IMR-90 (cell line): ENCODE measurements at regions not wholly inside any gene's neighbourhood (a gene's known extent, or its start where the extent isn't known, plus 50 kb on each side); places are given as distances from the start of the nearest gene placed in this dataset.

Experiments
- BHLHE40 ChIP-seq: fragments of 150-350 bp; IDR thresholded peaks from 2 replicates; pipeline ENCODE4 v1.6.1; 2016; ENCODE audit warnings: mild to moderate bottlenecking, low read depth, low read length
- CEBPB ChIP-seq: IDR thresholded peaks from 2 replicates; pipeline ENCODE4 v1.6.1; 2012; ENCODE audit warnings: low read depth, low read length, improper control_type of control experiment
- MAFK ChIP-seq: IDR thresholded peaks from 2 replicates; pipeline ENCODE4 v1.6.1; 2012; ENCODE audit warnings: low read depth, low read length, improper control_type of control experiment
- MXI1 ChIP-seq: IDR thresholded peaks from 2 replicates; pipeline ENCODE4 v1.6.1; 2012; ENCODE audit warnings: low read depth, mild to moderate bottlenecking, low read length, moderate library complexity, borderline replicate concordance
- POLR2A ChIP-seq: IDR thresholded peaks from 2 replicates; pipeline ENCODE4 v1.6.1; 2012; ENCODE audit warnings: mild to moderate bottlenecking, low read depth, low read length
- RAD21 ChIP-seq: IDR thresholded peaks from 2 replicates; pipeline ENCODE4 v1.6.1; 2012; ENCODE audit warnings: low read length, improper control_type of control experiment
- RFX5 ChIP-seq: IDR thresholded peaks from 2 replicates; pipeline ENCODE4 v1.8.0; 2012; ENCODE audit warnings: low read depth, mild to moderate bottlenecking, low read length, moderate library complexity
- SMC3 ChIP-seq: fragments of 150-350 bp; IDR thresholded peaks from 2 replicates; pipeline ENCODE4 v1.6.1; 2016; ENCODE audit warnings: low read depth, mild to moderate bottlenecking, antibody characterized with exemption, low read length, moderate library complexity
- TF ChIP-seq, protein P1 (sequence below): conservative IDR thresholded peaks from 2 replicates; pipeline ENCODE4 v1.5.1; 2012; ENCODE audit warnings: mild to moderate bottlenecking, low read depth, low read length, improper control_type of control experiment
- TF ChIP-seq, protein P2 (sequence below): fragments of 150-350 bp; IDR thresholded peaks from 2 replicates; pipeline ENCODE4 v1.6.1; 2016; ENCODE audit warnings: low read depth, mild to moderate bottlenecking, low read length, moderate library complexity, borderline replicate concordance
- TF ChIP-seq, protein P3 (sequence below): fragments of 150-350 bp; IDR thresholded peaks from 2 replicates; pipeline ENCODE4 v1.6.1; 2017; ENCODE audit warnings: mild to moderate bottlenecking, antibody characterized with exemption, low read length, low read depth

DNA sequence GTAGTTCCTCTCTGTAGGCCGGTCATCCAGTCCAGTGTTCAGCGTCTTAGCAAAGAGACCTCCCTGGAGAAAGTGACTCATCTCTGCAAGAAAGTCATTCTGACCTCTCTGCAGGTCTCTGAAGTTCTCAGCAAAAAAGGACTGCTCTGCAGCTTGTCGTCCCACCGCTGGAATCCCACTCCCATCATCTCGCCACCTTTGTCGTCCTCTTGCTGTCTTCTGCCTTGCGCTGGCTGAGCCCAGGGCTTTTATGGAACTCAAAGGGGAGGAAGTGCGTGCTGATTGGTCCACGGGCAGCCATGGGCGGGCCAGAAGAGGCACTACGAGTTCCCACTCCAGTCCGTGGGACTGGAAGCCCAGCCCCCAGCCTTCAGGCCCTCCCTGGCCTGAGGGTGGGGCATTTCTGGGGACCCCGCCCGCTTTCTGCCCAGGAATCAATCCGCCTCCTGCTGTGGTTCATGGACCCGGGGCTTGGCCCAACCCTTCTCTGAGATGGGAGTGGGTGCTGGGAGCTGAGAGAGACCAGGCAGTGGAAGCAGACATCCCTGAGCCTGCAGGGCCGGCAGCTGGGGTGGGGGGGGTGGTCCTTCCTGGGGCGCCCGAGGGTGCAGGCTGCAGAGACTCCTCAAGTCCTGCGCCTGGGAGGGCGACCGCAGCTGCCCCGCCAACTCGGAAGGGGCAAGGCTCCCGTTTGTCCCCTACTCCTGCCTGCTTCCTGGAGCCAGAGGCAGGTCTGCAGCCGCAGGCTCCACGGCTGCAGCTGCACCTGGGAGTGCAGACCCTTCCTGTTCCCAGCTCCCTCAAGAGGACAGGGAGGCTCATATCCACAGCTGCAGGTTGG lies 660.7 kb upstream of the RAB6C start:
- TF ChIP-seq, protein P1, sequence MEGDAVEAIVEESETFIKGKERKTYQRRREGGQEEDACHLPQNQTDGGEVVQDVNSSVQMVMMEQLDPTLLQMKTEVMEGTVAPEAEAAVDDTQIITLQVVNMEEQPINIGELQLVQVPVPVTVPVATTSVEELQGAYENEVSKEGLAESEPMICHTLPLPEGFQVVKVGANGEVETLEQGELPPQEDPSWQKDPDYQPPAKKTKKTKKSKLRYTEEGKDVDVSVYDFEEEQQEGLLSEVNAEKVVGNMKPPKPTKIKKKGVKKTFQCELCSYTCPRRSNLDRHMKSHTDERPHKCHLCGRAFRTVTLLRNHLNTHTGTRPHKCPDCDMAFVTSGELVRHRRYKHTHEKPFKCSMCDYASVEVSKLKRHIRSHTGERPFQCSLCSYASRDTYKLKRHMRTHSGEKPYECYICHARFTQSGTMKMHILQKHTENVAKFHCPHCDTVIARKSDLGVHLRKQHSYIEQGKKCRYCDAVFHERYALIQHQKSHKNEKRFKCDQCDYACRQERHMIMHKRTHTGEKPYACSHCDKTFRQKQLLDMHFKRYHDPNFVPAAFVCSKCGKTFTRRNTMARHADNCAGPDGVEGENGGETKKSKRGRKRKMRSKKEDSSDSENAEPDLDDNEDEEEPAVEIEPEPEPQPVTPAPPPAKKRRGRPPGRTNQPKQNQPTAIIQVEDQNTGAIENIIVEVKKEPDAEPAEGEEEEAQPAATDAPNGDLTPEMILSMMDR: no peak
- TF ChIP-seq CEBPB (no peak), POLR2A (no peak), BHLHE40 (no peak), MXI1 (no peak), RAD21 (no peak), RFX5 (no peak), MAFK (no peak), SMC3 (no peak)
- TF ChIP-seq, protein P2, sequence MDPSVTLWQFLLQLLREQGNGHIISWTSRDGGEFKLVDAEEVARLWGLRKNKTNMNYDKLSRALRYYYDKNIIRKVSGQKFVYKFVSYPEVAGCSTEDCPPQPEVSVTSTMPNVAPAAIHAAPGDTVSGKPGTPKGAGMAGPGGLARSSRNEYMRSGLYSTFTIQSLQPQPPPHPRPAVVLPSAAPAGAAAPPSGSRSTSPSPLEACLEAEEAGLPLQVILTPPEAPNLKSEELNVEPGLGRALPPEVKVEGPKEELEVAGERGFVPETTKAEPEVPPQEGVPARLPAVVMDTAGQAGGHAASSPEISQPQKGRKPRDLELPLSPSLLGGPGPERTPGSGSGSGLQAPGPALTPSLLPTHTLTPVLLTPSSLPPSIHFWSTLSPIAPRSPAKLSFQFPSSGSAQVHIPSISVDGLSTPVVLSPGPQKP: no peak
- TF ChIP-seq, protein P3, sequence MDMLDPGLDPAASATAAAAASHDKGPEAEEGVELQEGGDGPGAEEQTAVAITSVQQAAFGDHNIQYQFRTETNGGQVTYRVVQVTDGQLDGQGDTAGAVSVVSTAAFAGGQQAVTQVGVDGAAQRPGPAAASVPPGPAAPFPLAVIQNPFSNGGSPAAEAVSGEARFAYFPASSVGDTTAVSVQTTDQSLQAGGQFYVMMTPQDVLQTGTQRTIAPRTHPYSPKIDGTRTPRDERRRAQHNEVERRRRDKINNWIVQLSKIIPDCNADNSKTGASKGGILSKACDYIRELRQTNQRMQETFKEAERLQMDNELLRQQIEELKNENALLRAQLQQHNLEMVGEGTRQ: no peak
